Bone marrow (tissue), 2 donors: ENCODE measurements at regions not wholly inside any gene's neighbourhood (a gene's known extent, or its start where the extent isn't known, plus 50 kb on each side); places are given as distances from the start of the nearest gene placed in this dataset.
"Not testable (repeated sequence)": the region's sequence is repeated elsewhere in the genome, so short reads cannot be mapped to it uniquely, and the experiment has no call there.

Experiments used
- DNase-seq, 2 donors: peaks; one replicate each; lab custom pipeline; 2025; lab: John Stamatoyannopoulos, UW

DNA sequence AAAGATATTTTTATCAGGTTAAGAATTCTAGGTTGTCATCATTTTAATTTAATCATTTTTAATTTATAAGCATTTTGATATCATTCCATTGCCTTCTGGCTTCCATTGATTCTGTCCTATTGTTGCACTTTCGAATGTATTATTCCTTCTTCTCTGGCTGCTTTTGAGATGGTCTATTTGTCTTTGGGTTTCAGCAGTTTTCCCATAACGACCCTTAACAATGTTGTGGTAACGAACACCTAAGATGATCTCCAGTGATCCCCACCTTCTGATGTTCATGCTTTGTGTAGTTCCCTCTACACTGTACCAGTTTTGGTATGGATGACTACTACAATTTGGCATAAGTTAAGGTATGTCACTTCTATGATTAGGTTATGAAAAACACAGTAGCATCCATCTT is 59.9 kb downstream of the MINAR1 start:
- DNase-seq = no peak

DNA sequence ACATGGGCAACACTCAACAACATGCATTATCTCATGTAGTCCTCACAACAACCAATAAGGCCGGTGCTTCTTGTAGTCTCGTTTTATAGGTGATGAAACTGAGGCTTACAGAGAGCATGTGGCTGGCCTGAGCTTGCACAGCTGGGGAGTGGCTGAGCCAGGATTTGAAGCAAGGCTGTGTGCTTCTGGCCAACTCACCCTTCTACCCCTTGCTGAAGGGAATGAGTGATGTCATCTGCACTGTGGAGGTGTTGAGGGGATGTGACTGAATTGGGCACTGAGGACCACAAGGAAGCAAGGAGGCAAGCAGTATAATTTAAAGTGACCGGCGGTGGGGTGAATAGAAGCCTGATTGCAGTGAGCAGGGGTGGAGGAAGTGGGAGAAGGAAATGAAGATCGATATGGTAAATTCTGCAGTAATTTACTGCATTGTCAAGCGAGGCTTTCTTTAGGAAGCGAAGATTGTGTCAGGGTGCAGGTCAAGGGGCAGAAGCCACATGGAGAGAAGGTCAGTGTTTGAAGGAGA is 62.3 kb downstream of the MINAR1 start:
- no peak for DNase-seq

DNA sequence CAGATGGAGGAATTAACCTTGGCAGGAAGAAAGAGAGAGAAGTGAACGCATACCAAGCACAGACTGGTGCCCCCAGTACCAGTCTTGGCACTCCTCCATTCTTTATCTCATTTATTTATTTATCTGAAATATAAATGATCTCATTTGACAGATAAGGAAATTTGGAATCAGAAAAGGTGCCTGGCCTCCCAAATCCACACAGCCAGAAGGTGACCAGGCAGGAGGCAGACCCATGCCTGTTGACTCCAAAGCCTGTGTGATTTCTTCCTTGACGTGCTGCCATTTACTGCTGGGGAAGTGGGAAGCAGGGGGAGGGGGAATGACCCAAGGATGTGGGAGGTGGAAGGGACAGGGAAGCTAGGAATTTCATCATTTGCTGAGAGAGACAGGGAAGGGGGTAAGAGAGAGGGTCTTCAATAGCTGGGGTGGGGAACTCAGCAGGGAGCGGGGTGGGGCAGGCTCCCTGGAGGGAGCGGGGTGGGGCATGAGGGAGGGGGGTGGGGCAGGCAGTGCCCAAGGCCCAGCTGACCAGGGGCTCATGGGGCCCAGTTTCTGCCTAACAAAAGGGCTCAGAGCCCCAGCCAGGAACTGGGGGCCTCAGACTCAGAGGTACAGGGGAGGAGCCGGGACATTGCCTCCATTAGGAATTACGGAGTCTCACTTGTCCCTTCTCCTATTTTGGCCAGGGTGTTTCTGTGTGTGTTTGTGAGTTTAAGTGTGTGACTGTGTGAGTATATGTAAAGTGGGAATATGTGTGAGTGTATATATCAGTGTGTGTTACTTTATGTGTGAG is 63.0 kb downstream of the MINAR1 start:
- DNase-seq = no peak

DNA sequence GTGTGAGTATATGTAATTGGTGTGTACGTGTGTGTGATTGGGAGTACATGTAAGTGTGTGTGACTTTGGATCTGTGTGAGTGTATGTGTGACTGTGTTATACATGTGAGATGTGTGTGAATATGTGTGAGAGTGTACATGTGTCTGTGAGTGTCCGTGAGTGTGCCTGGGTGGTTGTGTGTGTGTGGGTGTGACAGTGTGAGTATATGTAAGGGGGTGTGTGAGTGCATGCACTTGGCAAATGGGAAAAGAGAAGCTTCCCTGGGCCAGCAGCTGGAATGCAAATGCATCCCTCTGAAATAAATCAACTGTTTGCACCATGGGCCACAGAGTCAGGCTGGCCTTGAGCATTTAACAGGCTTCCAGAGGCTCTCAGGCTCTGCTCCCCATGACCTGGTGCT is 63.6 kb downstream of the MINAR1 start:
- no peak for DNase-seq

DNA sequence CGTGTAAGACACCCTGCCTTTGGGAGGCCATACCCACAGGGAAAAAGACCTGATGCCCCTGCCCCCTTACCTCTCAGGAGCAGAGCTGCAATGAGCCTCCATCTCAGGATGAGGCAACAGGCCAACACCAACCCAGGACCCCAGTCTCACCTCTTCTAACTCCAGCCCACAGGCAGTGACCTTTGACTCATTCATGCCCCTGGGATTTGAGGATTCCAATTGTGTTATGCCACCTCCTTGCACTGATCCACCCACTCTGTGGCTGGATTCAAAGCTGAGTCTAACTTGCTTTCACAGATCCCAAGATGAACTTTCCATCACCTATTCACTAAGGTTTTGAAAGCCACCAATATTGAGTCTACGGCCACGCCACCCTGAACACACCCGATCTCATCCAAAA is 64.7 kb downstream of the MINAR1 start:
- no peak for DNase-seq

DNA sequence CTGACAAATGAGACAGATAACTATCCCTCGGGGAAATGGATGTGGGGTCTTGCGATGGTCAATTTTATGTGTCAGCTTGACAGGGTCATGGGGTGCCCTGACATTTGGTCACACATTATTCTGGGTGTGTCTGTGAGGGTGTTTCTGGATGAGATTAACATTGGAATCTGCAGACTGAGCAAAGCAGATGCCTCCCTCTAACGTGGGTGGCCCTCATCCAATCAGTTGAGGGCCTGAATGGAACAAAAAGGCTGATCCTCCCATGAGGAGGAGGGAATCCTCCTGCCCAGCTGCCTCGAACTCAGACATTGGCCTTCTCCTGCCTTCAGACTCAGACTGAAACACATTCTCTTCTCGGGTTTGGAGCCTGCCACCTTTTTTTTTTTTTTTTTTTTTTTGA is 69.0 kb downstream of the MINAR1 start:
- DNase-seq = no peak

DNA sequence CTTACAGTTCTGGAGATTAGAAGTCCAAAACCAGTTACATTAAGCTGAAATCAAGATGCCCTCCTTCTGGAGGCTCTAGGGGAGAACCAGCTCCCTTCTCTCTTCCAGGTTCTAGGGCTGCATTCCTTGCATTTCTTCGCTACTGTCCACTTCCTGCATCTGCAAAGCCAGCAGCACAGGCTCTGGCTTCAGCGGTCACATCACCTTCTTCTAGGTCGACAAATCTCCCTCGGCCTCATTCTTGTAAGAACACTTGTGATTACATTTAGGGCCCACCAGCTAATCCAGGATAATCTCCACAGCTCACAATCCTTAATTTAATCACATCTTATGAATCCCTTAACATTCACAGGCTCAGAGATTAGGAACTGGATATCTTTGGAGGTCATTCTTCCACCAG is 73.8 kb downstream of the MINAR1 start:
- no peak for DNase-seq

DNA sequence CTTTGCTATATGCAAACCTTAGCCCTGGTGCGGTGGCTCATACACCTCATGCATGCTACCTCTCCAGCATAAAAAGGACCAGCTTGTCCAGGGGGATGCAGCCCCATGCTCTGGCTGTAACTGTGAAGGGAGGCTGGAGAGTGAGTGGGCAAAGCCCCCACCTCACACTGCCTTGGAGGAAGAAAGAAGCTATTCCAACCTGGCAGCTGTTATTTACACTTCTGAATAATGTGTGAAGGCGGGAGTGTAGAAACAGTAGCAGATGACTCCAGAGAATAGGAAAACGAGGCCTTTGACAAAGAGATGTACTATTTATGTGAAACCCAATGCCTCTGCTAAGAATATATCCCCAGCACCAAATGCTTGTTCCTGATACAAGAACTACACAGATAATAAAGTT is 80.7 kb downstream of the MINAR1 start:
- DNase-seq = not testable (repeated sequence)

DNA sequence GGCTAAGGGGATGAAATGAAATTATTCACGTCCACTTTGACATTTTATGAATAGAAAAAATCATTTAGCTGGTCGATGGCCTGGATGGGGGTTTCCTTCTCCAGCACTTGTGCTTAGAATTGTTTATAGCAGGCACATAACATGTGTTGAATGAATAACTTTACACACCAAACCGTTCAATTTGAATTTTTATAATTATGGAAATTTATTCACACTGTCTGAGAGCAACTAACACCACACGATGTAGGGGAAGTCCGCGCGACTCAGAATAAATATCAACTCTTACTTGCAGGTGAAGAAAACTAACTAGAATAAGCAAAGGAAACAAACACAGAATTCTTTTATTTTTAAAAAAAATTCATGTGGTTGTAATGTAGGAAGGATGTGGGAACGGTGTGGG is 81.3 kb downstream of the MINAR1 start:
- DNase-seq = no peak

DNA sequence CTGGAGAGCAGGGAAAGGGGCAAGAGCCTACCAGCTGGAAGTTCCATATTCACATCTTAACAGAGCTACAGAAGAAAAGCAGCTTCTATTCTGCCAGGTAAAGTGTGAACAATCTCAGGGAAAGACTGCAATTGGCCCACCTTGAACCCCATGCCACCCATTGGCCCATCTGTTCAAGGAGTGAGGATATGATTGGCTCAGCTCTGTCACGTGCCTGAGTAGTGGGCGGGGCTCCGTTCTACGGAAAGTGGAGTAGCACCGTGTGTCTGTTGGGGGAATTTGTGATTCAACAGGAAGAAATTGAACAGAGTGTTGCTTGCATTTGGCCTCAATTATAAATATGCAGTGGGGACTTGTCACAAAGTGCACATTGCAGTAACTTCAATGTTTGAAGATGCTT is 81.8 kb downstream of the MINAR1 start:
- DNase-seq = no peak

DNA sequence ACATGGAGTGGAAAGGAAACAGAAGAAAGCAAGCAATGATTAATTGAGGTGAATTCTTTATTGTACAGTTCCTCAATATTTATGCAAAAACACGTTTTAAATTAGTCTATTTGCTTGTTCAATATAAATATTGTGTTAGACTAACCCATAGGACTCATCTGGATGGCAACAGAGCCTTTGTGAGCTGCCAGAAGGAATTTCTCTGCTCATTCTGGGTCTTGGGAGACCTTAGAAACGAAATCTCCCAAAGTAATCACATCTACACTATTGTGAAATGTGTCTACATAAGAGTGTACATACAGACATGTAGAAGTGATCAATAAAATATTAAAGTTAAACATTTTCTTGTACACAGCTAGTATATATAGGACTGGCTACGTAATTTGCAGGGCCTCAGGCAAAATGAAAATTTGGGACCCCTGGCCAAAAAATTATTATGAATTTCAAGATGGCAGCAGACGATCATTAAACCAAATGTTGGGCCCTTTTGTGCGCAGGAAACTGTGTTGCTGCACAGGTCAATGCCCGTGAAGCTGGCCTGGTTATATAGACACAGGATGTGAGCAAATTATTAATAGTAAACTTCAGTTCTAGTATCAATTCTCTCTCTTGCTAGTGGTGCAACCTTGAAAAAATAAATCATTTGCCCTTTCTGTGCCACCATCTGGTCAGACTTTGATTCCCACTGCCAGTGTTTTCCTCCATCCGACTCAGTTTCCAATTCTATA is 83.3 kb downstream of the MINAR1 start:
- DNase-seq = no peak

DNA sequence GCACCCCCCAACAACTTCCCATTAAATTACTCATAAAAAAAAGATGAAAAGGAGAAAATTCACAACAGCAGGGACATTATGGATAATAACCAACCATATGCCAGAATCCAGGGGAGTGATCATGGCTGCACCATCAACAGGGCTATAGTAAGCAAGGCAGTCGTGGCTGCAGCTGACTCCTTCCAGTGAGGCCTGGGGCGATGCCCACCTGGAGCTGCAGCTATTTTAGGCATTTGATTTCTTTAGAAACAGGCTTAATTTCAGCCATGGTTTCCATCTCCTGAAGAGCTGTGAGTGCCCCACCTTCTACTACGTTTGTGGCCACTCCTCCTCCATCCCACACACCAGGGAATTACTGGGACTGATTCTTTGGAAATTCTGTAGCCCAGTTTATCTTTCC is 84.0 kb downstream of the MINAR1 start:
- no peak for DNase-seq

DNA sequence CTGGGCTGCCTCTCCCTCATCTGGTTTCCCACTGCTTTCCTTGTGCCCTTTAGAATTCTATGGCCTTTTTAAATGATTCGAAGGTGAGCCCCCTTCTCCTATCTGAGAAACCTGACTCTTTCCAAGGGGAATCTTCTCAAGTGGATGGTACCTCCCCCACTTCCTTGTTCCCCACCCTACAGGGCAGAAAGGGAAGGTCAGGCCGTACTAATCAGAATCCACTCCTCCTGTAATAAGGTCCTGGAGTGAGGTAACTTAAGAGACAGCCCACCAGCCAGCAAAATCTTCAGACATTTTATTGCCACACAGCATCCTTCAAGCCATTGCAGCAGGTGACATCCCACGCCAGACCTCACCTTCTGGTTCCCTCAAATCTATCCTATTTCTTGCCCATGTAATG is 84.5 kb downstream of the MINAR1 start:
- DNase-seq = no peak

DNA sequence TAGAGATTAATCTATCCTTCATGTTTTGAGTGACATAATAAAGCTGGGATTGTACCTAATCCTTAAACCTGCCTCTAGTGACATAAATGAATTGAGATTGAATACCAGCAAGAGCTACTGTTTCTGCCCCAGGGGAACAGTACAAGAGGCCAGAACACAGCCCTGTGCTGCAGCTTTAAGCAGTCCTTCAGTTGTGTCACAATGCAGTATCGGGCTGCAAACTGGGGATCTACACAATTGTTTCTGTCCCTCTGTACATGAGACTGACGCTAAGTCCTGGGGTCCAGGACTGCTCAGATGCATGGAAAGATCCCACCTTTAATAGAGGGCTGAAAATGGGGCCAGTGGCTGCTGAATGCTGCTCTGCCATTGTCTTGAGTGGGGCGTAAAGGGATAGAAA is 87.5 kb downstream of the MINAR1 start:
- no peak for DNase-seq

DNA sequence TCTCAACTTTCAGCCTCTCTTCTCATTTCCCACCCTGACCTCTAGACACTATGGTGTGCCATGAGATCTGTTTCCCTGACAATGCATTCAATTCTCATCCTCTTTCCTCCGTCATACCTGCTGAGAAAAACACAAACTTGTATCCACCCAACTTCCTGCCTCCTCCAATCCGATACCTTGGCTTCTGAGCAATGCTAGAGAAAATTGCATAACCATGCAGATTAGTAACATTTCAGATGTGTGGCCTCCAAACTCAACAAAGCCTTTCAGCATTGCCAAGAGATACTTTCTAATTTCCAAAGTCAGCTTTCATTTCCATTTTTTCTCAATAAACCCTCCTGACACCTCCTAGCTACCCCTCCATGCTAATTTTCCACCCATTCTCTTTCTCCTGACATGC is 88.5 kb downstream of the MINAR1 start:
- DNase-seq = no peak

DNA sequence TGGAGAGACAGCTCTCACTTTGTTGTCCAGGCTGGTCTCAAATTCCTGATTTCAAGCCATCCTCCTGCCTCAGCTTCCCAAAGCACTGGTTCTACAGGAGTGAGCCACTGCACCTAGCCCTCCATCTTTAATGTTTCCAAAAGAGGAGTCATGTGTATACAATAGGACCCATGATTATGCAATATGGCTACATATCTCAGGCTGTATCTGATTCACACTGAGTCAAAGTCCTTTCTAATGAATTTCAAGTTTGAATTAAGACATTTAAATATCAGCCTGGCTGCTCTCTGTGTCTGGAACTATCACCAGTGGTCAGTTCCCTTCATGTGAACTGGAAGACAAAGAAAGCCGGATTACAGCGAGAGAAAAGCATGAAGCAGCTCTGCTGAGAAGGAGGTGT is 90.5 kb downstream of the MINAR1 start:
- no peak for DNase-seq

DNA sequence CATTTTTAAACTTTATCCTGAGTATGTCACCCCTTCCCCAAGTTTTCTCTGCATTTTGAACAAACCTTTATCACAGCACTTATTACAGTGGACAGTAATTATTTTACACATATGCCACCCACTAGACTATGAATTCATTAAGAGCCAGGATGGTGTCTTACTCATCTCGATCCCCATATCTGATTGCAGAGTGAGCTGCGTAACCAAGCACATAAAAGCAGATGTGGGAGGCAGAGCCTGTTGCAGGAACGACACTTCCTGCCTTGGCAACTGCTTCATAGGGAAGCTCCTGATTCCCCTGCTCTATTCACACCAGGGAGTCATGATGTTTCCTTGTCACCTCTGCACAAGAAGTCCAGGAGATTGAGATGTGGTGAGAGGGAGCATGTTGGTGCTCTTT is 91.1 kb downstream of the MINAR1 start:
- DNase-seq = no peak

DNA sequence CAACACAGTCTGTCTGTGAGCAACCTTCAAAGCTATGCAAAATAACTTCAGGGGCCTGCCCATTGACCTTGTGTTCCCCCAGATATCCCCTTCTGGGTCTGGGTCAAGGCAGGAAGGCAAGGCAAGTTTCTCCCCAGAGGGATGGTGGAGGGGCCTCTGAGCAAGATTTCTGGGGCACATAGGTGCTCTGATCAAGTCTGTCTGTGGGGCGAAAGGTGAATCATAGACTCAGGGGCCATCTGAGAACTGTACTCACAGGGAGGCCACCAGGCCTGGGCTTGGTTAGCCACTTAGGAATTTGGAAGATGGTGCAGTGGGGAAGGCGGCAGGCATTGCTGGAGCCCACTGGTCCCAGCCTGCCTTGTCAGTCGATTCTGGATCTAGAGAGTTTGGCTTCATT is 92.4 kb downstream of the MINAR1 start:
- no peak for DNase-seq

DNA sequence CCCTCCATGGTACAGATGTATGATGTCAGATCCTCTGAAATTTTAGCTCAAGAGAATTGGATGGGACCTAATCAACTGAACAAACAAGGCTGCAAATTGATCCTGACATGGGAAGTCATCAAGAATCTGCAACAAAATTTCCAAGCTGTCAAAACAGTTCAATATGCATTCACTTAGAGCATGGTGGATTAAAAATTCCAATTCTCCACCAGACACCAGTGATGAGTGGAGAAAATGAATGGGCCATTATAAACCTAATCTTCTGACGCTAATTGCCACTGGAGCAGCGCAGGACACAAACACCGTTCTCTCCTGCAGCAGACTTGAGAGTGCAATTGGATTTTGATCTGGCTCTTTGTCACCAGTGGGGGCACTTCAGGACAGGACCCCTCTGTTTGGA is 94.2 kb downstream of the MINAR1 start:
- no peak for DNase-seq

DNA sequence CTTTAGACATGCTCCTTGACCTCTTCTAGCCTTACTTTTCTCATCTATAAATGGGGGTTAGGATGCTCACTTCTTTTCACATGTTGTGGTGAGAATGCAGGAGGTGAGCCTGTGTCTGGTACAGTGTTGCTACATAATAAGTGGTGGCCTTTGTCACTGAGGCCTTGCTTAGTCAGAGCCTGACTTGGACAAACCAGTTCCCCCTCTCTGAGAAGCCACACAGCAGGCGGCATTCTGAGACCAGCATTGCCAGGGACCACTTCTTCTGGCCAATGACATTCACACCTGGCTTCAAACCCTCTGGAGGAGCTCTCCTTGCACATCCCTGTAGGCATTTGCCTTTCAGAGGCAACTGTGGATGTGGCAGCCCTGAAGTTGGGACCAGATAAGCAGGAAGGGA is 95.7 kb downstream of the MINAR1 start:
- DNase-seq = no peak

DNA sequence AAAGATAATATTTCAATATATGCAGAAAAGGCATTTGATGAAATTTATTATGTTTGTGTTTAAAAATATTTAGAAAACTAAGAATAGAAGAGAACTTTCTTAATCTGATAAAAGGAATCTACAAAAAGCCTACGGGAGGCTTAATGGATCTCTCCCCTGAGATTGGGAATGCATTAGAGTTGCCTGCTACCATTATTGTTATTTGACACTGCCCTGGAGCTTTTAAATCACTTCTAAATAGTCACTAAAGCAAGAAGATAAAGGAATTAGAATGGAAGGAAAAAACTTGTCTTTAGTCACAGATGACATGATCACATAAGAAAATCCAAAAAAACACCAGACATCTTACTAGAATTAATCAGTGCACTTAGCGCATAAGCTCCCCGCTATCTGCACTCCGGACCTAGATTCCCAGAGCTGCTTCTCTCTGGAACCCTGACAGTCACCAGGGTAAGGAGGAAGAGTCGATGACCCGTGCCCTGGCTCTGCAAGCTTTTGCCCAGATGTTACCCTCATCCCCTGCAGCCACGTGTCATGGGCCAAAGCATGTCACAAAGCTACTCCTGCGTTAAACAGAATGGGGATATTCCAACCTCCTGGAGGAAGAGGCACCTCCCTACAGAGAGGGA is 97.1 kb downstream of the MINAR1 start:
- no peak for DNase-seq

DNA sequence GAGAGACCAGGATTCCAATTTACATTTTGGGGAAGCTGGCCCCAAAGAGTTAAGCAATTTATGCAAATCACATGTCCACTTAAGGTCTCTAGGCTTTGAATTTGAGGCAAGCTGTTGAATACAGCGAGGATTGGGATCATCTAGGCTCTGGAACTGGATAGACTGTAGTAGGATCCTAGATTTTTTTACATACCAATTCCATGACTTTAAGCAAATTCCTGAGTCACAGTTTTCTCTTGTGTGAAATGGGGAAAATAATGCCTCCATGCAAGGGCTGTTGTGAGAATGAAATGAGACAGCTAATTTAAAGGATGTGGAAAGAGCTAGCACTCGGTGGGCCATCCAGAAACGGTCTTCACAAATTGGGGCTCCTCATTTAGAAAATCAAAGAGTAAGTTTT is 103.4 kb downstream of the MINAR1 start:
- no peak for DNase-seq

DNA sequence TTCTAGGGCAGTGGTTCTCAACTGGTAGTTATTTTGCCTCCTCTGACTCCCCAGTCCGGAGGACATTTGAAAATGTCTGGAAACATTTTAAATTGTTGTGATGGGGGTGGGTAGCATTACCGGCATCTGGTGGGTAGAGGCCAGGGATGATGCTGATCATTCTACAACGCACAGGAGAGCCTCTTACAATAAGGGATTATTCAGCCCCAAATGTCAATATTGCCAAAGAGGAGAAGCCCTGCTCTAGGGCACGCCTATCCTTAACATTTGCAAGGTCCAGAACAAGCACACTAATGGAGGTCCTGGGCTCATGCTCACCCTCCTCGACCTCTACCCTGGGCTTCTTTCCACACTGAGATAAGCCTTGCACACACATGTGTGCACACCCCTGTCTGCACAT is 106.4 kb downstream of the MINAR1 start:
- DNase-seq = no peak
